Smooth muscle cell (in vitro differentiated cells): ENCODE measurements at regions not wholly inside any gene's neighbourhood (a gene's known extent, or its start where the extent isn't known, plus 50 kb on each side); places are given as distances from the start of the nearest gene placed in this dataset.

Experiments used
- DNase-seq: peaks from one replicate; lab custom pipeline; 2025; ENCODE audit not compliant: unreplicated experiment; lab: John Stamatoyannopoulos, UW
- H2AFZ ChIP-seq: fragments of 200-600 bp; sonication (generic); 2 replicates; pipeline ENCODE4 v1.6.0; 2016; ENCODE audit warnings: antibody characterized with exemption, low read depth, mild to moderate bottlenecking
- H3F3A ChIP-seq: fragments of 200-600 bp; sonication (generic); 2 replicates; pipeline ENCODE4 v1.6.0; 2017; ENCODE audit warnings: antibody characterized with exemption, low read depth
- H3K27ac ChIP-seq: fragments of 200-600 bp; sonication (generic); 2 replicates; pipeline ENCODE4 v1.5.1; 2016; ENCODE audit warnings: low read depth, mild to moderate bottlenecking
- H3K27me3 ChIP-seq: fragments of 200-600 bp; sonication (generic); 2 replicates; pipeline ENCODE4 v1.6.1; 2016; ENCODE audit warnings: low read depth, mild to moderate bottlenecking
- H3K36me3 ChIP-seq: fragments of 200-600 bp; sonication (generic); 2 replicates; pipeline ENCODE4 v1.5.1; 2016; ENCODE audit warnings: low read depth
- H3K4me1 ChIP-seq: fragments of 200-600 bp; sonication (generic); 2 replicates; pipeline ENCODE4 v1.5.1; 2016; ENCODE audit warnings: low read depth
- H3K4me2 ChIP-seq: fragments of 200-600 bp; sonication (generic); 2 replicates; pipeline ENCODE4 v1.6.0; 2016; ENCODE audit warnings: mild to moderate bottlenecking
- H3K4me3 ChIP-seq: fragments of 200-600 bp; sonication (generic); 2 replicates; pipeline ENCODE4 v1.5.1; 2016; ENCODE audit warnings: mild to moderate bottlenecking
- H3K79me2 ChIP-seq: fragments of 200-600 bp; sonication (generic); 2 replicates; pipeline ENCODE4 v1.6.0; 2016; ENCODE audit warnings: low read depth, mild to moderate bottlenecking
- H3K9ac ChIP-seq: fragments of 200-600 bp; sonication (generic); 2 replicates; pipeline ENCODE4 v1.6.0; 2016; ENCODE audit warnings: low read depth
- H3K9me3 ChIP-seq: fragments of 200-600 bp; sonication (generic); replicated peaks from 2 replicates; pipeline ENCODE4 v1.5.1; 2016; ENCODE audit warnings: low read depth
- H4K20me1 ChIP-seq: fragments of 200-600 bp; sonication (generic); 2 replicates; pipeline ENCODE4 v1.6.0; 2016; ENCODE audit warnings: low read depth
- WGBS: methylation state at CpG from one replicate; pipeline ENCODE4 v1.1.7; 2016; ENCODE audit warnings: low lambda C conversion rate; 5-methylcytosine and 5-hydroxymethylcytosine counted together
- TF ChIP-seq, protein P1 (sequence below): fragments of 200-600 bp; sonication (generic); IDR thresholded peaks from 2 replicates; pipeline ENCODE4 v1.5.1; 2017; ENCODE audit warnings: borderline replicate concordance, mild to moderate bottlenecking, antibody characterized with exemption; ENCODE audit not compliant: insufficient read depth, poor library complexity, severe bottlenecking

DNA sequence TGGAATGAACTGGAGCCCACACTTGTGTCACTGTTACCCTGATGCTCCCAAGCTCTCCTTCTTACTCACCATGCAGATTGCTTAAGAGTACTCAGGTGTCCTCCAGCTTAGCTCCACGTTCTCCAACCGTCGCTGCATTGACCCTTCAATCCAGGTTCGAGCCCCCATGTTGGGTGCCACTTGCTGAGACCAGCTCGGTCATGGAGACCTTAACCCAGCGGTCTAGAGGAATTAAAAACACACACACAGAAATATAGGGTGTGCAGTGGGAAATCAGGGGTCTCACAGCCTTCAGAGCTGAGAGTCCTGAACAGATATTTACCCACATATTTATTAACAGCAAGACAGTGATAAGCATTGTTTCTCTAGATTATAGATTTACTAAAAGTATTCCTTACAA lies 229.1 kb upstream of the APCDD1 start:
- Histone ChIP-seq H3K4me1 (no peaks in the 10 kb centered on the region), H3F3A (no peaks in the 10 kb centered on the region), H3K36me3 (no peaks in the 10 kb centered on the region), H2AFZ (no peak overlapping the region), H3K4me2 (no peak overlapping the region), H3K4me3 (no peak overlapping the region), H3K9ac (no peak overlapping the region), H3K27me3 (no peaks in the 10 kb centered on the region), H3K79me2 (no peaks in the 10 kb centered on the region), H4K20me1 (no peaks in the 10 kb centered on the region), H3K27ac (no peak overlapping the region), H3K9me3 (peaks cover 12% of the 10 kb centered on the region)
- 94% methylated on average over 6 of the region's 6 CpGs for WGBS
- TF ChIP-seq, protein P1, sequence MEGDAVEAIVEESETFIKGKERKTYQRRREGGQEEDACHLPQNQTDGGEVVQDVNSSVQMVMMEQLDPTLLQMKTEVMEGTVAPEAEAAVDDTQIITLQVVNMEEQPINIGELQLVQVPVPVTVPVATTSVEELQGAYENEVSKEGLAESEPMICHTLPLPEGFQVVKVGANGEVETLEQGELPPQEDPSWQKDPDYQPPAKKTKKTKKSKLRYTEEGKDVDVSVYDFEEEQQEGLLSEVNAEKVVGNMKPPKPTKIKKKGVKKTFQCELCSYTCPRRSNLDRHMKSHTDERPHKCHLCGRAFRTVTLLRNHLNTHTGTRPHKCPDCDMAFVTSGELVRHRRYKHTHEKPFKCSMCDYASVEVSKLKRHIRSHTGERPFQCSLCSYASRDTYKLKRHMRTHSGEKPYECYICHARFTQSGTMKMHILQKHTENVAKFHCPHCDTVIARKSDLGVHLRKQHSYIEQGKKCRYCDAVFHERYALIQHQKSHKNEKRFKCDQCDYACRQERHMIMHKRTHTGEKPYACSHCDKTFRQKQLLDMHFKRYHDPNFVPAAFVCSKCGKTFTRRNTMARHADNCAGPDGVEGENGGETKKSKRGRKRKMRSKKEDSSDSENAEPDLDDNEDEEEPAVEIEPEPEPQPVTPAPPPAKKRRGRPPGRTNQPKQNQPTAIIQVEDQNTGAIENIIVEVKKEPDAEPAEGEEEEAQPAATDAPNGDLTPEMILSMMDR = no peak
- DNase-seq = no peak

GRCh38 chr18:10226971-10227370 lies 227.5 kb upstream of the APCDD1 start:
- Histone ChIP-seq H3K9ac (no peak overlapping the region), H4K20me1 (no peaks in the 10 kb centered on the region), H3K79me2 (no peaks in the 10 kb centered on the region), H3K4me3 (no peak overlapping the region), H3K27me3 (no peaks in the 10 kb centered on the region), H3K4me1 (no peaks in the 10 kb centered on the region), H2AFZ (no peak overlapping the region), H3K4me2 (no peak overlapping the region), H3F3A (no peaks in the 10 kb centered on the region), H3K9me3 (peaks cover 12% of the 10 kb centered on the region), H3K36me3 (no peaks in the 10 kb centered on the region), H3K27ac (no peak overlapping the region)
- TF ChIP-seq, protein P1 = no peak
- DNase-seq = no peak
- 100% methylated on average over 2 of the region's 2 CpGs for WGBS

GRCh38 chr18:10228326-10228725 lies 226.1 kb upstream of the APCDD1 start:
- Histone ChIP-seq H3K4me1 (no peaks in the 10 kb centered on the region), H3K4me2 (no peak overlapping the region)
- DNase-seq = no peak

DNA sequence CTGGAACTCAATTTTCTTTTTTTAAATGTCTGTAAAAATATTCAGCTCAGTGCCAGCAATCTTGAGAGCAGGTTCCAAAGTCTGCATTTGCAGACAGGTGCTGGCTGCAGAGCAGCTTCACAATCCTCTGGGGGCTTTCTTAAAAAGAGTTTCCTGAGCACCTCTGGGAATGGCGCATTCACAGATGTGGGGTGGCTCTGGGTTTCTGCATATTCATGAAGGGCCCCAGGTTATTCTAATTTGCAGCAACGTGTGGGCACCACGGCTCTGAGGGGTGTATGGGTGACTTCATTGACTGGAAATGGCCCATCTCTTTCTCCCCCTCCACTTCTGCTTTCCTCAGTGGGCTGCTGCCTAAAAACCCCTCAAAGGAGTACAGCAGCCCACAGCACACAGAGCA lies 225.0 kb upstream of the APCDD1 start:
- Histone ChIP-seq H3K4me2 (no peak overlapping the region), H3K9me3 (peaks cover 12% of the 10 kb centered on the region), H2AFZ (no peak overlapping the region), H3K4me1 (no peaks in the 10 kb centered on the region), H3K4me3 (no peak overlapping the region), H3F3A (peaks cover 4% of the 10 kb centered on the region), H3K27me3 (no peaks in the 10 kb centered on the region), H3K36me3 (no peaks in the 10 kb centered on the region), H3K9ac (no peak overlapping the region), H3K79me2 (no peaks in the 10 kb centered on the region), H3K27ac (no peak overlapping the region), H4K20me1 (no peaks in the 10 kb centered on the region)
- DNase-seq = no peak
- TF ChIP-seq, protein P1 = no peak
- WGBS = 90% methylated on average over 3 of the region's 3 CpGs

More at GRCh38 chr18:10228326-10228725, 226.1 kb upstream of the APCDD1 start:
- no peak overlapping the region for H3K4me3 ChIP-seq
- H3K27me3 ChIP-seq = no peaks in the 10 kb centered on the region
- no peak overlapping the region for H2AFZ ChIP-seq
- H3K36me3 ChIP-seq = no peaks in the 10 kb centered on the region
- no peaks in the 10 kb centered on the region for H3F3A ChIP-seq
- H3K27ac ChIP-seq = no peak overlapping the region
- no peak overlapping the region for H3K9ac ChIP-seq
- TF ChIP-seq, protein P1 = no peak
- no peaks in the 10 kb centered on the region for H3K79me2 ChIP-seq
- H4K20me1 ChIP-seq = no peaks in the 10 kb centered on the region
- H3K9me3 ChIP-seq = peaks cover 12% of the 10 kb centered on the region
